OCI-LY3 (cell line): ENCODE measurements at regions not wholly inside any gene's neighbourhood (a gene's known extent, or its start where the extent isn't known, plus 50 kb on each side); places are given as distances from the start of the nearest gene placed in this dataset.

Experiments
- CTCF ChIP-seq: fragments of 200-600, 300-600 bp; sonication (generic); IDR thresholded peaks from 2 replicates; pipeline ENCODE4 v1.5.1; 2014; ENCODE audit warnings: antibody characterized with exemption, low read length, low read depth
- EZH2phosphoT487 ChIP-seq: fragments of 200-600 bp; shearing (Covaris generic); IDR thresholded peaks from 2 replicates; pipeline ENCODE4 v1.6.1; 2018; ENCODE audit warnings: antibody characterized with exemption, mixed run types, low read depth

DNA sequence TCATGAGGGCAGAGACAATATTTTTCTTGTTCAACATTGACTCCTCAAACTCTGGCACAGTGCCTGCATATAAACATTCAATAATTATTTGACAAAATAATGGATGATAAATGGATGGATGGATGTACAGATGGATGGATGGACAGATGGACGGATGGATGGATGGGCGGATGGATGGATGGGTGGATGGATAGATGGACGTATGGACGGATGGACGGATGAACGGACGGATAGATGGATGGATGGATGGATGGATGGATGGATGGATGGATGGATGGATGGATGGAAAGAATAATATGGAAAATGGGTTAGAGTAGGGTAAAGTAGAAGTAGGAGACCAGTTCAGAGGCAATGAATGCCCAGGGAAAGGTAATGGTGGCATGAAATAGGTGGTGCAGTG is 589.2 kb downstream of the EBF1 start:
- TF ChIP-seq CTCF: no peak
- no peak for TF ChIP-seq EZH2phosphoT487
